NCI-H2029 treated with DMSO at 0.1 percent for 48 hours (cell line): ENCODE measurements at regions not wholly inside any gene's neighbourhood (a gene's known extent, or its start where the extent isn't known, plus 50 kb on each side); places are given as distances from the start of the nearest gene placed in this dataset.
"Not testable (repeated sequence)": the region's sequence is repeated elsewhere in the genome, so short reads cannot be mapped to it uniquely, and the experiment has no call there.

ENCODE experiments used
- DNase-seq: peaks from one replicate; lab custom pipeline; 2025; lab: John Stamatoyannopoulos, UW

DNA sequence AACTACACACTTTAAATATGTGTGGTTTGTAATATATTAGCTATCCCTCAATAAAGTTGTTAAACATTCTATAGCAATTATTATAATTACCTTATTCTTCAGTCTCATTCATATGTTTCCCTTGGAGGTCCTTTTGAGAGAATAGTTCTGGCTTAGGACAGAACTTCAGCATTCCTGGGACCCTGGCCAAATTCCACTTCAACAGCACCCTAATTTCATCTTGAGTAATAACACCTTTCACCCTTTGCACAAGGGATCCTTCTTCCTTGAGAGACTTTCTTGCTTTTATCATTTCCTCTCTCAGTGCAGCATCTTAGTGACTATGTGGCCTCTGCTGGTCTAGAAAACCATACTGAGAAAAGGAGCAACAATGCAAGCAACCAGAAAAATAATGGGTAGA lies 255.9 kb downstream of the C11orf87 start:
- no peak for DNase-seq

DNA sequence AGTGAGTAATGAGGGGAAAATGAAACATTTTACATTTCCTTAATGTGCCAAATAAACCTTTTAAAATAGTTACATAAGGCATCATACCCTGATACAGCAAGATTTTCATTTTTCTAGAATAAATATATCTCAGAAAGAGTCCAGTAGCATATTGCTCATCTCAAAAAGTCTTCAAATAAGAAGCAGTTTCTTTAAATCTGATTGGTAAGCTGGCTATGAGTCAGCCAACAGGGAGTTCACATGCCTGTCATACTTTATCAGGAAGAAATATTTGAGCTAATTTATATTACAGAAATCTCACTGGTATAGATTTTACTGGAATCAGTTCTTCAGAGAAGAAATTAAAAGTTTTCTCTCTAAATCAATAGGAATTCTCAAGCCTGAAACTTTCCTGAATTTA lies 258.1 kb downstream of the C11orf87 start:
- DNase-seq = no peak

DNA sequence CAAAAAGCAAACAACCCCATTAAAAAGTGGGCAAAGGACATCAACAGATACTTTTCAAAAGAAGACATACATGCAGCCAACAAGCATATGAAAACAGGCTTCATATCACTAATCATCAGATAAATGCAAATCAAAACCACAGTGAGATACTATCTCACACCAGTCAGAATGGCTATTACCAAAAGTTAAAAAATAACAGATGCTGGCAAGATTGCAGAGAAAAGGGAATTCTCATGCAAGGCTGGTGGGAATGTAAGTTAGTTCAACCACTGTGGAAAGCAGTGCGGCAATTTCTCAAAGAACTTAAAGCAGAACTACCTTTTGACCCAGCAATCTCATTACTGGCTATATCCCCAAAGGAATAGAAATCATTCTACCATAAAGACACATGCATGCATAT lies 260.8 kb downstream of the C11orf87 start:
- not testable (repeated sequence) for DNase-seq

DNA sequence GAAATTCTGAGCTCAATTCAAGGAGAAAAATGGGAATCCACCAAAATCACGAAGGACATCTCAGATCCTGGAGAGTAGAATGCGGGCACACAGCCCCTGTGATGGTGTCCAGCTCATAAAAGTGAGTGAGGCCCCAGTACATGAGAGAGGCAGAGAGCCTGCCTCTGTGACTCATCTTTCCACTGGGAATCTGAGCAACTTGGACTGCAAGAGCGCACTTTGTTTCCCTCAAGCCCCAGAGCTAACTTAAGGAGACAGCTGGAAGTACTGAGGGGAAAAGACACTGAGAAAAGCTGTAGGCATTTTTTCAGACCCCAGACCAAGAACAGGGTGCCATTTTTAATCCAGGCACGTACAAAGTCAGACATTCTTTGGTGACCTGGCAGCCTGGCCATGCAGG lies 273.7 kb downstream of the C11orf87 start:
- DNase-seq = no peak

DNA sequence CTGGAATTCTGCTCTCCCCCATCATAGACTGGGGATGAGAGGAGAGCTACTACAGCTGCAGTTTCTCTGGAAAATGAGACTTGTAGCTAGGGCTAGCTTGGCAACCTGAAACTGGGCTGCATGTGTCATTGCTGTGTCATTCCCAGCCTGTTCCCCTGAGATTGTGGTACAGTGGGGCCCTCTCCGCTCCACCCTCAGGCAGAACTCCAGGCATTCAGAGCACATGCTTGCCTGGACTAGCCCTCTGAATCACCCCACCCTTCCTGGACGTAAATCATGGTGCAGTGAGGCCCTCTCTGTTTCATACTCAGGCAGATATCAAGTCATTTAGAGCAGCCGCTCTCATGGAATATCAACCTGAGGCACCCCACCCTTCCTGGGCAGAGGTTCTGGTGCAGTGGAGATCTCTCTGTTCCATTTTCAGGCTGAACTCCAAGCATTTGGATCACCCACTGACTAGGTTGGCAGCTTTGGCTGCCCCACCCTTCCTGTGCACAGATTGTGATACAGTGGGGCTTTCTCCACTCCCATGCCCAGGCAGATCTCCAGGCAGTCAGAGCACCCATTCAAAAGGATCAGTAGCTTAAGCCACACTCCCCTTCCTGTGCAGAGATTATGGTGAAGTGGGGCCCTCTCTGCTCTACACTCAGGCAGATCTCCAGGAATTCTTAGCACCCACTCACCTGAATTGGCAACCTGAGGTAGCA lies 274.4 kb downstream of the C11orf87 start:
- no peak for DNase-seq

DNA sequence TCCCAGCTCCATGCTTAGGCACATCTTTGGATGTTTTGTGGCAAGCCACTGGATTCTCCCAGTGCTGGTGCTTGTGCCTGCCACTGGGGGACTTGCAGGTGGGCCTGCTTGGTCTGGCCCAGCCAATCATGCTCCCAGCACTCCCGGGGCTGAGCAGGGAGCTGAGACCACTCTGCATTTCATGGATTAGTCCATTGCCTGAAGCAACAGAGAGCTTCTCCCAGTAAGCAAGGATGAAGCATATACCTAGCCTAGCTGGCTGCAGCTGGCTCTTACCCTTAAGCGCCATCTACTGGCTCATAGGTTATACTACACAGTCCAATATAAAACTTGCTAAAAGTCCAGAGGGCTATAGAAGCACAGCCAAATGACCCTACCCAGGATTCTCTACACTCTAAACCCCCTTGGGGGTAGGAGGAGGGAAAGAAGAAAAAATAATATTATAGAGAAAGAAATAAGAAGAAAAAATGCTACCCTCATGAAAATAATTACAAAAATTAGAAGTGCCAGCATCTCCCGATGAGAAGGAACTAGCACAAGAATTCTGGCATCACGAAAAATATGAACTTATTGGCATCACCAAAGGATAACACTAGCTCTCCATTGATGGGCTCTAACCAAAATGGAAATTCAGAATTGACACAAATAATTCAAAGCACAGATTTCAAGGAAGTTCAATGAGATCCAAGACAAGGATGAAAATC lies 275.3 kb downstream of the C11orf87 start:
- DNase-seq = peak; percentile 53

- no peak for DNase-seq
Measured at GRCh38 chr11:109698237-109698636, 276.2 kb downstream of the C11orf87 start.

DNA sequence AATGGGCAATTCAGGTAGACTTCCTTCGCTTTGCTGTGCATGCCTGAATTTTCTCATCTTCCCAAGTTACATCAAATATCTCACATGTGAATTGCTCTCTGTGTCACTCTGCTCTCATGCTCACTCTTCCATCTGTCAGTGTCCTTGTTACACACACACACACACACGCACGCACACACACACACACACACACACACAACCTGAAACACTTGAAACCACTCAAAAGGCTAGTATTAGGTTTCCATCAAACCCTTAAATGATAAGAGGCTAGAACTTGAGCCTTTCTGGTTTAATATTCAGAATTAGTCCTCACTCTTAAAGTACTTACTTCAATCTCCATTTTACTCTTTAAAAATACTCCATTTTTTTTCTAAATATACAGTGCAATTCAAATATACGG lies 282.4 kb downstream of the C11orf87 start:
- peak; percentile 27 for DNase-seq

GRCh38 chr11:109706945-109707344 lies 285.0 kb downstream of the C11orf87 start:
- no peak for DNase-seq

DNA sequence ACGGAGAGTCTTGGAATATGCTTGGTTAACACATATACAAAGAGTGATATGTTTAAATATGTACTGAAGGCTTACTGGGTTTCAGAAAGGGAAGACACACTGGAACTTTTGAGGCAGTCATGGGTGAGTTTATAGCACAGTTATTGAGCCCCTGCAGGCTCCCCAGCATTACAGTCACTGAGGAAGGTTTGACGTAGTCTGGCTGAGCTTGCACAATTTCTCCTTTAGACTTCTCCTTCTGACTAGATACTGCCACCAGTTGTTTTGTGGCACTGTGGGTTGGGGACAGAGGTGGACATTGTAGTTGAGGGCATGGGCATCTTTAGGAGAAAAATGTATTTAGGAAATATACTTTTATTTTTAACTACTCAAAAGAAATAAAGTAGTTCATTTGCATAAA lies 285.4 kb downstream of the C11orf87 start:
- DNase-seq = no peak

DNA sequence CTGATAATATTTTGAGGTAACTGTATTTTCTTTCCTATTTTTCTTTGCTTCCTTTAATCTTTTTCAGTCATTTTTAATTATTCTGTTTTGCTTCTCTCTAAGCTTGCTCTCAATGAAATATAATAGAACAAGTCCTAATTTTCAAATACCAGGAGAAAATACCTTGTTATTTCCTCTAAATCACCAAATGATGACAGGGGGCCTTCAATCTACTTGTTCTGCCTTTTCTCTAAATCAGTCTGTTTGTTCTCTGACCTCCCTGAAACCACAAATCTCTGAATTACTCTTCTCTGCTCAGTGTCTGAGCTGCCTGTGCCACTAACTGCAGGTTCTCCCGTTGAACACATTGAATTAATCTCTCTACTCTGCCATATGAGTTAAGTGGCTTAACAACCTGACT lies 286.2 kb downstream of the C11orf87 start:
- no peak for DNase-seq

DNA sequence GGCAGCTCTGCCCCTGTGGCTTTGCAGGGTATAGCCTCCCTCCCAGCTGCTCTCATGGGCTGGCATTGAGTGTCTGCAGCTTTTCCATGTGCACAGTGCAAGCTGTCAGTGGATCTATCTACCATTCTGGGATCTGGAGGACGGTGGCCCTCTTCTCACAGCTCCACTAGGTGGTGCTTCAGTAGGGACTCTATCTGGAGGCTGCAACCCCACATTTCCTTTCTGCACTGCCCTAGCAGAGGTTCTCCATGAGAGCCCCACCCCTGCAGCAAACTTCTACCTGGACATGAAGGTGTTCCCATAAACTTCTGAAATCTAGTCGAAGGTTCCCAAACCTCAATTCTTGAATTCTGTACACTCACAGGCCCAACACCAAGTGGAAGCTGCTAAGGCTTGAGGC lies 292.5 kb downstream of the C11orf87 start:
- DNase-seq = not testable (repeated sequence)

- DNase-seq = not testable (repeated sequence)
Measured at GRCh38 chr11:109715424-109715823, 293.4 kb downstream of the C11orf87 start.

GRCh38 chr11:109726061-109726460 lies 304.1 kb downstream of the C11orf87 start:
- no peak for DNase-seq

DNA sequence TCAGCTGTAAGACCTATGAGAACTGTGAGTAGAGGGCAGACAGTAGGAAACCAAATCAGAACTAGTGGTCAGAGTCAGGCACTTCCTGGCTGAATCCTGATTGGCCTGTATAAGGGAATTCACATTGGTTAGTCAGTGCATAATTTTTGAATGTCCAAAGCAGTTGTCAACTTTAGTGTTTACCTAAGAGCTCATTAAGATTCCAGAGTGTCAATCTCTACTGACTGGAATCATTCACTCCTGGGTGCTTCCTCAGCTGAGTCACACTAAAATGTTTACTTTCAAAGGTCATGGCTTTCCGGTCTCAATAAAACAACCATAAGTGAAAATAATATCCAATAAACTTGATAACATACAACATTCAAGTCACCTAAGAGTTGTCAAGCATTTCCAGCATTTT lies 306.1 kb downstream of the C11orf87 start:
- DNase-seq = no peak

DNA sequence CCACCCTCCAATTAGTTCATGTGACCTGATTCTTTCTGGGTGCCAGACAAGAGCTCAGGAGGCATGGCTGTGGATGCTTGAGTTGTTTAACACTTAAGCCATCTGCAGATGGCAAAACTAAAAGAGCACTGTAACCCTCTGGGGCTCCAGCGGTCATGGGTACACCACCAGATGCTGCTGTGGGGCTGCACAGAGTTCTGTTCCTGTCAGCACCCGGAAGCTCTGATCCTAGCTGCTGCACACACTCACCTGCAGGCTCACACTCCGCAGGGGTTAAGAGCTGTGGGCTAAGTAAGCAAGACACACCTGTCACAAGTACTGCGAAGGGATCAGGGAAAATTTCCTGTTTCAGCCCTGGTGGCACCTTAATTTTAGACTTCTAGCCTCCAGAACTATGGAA lies 307.8 kb downstream of the C11orf87 start:
- no peak for DNase-seq

DNA sequence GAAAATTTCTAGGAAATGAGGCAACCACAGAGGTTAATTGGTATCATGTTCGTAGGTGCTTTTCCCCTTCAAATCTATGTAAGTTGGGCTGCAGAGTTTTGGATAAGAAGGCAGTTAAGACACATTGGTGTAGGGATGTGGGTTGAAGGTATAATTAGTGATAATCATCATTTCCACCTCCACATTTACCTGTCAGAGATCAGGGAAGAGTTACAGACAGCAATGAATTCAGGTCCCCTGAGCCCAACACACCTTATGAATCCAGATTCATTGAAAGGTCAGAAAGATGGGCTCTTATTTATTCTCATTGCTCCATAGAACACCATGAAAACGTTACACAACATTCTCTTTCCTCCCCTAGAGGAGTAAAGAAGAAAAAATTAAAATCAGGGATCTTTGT lies 308.7 kb downstream of the C11orf87 start:
- no peak for DNase-seq

DNA sequence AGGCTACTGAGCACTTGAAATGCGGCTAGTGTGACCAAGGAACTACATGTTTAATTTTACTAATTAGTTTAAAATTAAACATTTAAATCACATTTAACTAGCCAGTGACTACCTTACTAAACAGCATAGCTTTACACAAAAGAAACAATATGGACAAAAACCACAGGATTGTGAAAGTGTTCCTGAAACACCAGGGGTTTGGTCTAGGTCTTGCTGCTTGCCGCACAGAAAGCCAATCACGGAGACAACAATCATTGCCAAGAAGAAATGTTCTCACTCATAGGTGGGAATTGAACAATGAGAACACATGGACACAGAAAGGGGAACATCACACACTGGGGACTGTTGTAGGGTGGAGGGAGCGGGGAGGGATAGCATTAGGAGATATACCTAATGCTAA lies 309.5 kb downstream of the C11orf87 start:
- no peak for DNase-seq

- no peak for DNase-seq
Measured at GRCh38 chr11:109733245-109733644, 311.3 kb downstream of the C11orf87 start.

GRCh38 chr11:109734566-109734965 lies 312.6 kb downstream of the C11orf87 start:
- no peak for DNase-seq

DNA sequence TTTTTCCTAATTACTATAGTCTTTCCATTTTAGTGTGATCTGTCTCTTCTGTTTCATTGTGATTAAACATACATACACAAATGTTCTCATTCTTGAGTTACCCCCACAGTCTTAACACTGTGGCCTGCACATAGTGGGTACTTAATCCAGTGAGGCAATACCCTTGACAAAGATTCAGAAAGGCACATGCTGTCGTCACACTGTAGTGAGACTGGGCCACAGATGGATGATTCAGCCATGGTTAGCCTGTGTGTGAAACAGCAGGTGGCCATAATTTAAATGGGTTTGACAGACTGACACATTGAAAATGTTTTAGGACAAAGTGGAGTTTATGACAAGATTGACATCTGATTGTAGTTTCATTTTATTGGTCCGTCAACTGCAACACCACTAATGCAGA lies 313.1 kb downstream of the C11orf87 start:
- DNase-seq = no peak

GRCh38 chr11:109739379-109739778 lies 317.4 kb downstream of the C11orf87 start:
- no peak for DNase-seq

DNA sequence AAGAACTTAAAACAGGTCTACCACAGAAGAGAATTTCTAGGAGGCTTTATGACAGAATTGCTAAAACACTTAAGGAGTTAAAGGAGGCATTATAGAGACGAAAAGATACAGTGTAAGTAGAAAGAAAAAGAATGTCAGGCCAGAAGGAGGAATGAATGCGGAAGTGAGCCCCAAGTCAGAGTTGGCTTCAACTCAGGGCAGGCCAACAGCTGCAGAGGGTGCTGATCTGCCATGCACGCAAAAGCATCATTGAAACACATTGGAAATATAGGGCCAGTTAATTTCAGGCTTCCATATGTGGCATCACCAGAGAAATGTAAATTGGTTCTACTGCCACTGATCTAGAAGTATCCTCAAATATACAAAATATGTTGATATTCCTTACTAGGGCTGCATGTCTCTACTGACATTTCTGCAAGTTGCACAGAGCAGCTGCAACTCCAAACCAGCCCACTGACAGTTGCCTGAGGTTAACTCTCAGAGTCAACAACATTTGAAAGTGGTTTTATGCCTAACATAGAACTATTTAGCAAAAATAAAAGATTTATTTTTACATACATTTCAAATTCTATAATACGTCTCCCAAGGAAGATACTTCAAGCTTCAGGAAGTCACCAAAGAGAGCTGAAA lies 324.1 kb downstream of the C11orf87 start:
- no peak for DNase-seq
